CD4-positive, alpha-beta T cell treated with Interleukin-15 for 1 hour (primary cell): ENCODE measurements at regions not wholly inside any gene's neighbourhood (a gene's known extent, or its start where the extent isn't known, plus 50 kb on each side); places are given as distances from the start of the nearest gene placed in this dataset.

Source experiments
- DNase-seq: peaks from one replicate; pipeline ENCODE4 v3.0.0-alpha.2; 2020

GRCh38 chr2:30371772-30372373 is 75.2 kb upstream of the LCLAT1 start:
- no peak for DNase-seq

GRCh38 chr2:30372826-30373225 is 74.2 kb upstream of the LCLAT1 start:
- DNase-seq, result no peak

- no peak for DNase-seq
Observed at GRCh38 chr2:30373881-30374302, 73.2 kb upstream of the LCLAT1 start.

GRCh38 chr2:30374380-30374779 is 72.7 kb upstream of the LCLAT1 start:
- no peak for DNase-seq

GRCh38 chr2:30375915-30376314 is 71.1 kb upstream of the LCLAT1 start:
- no peak for DNase-seq

- no peak for DNase-seq
Observed at GRCh38 chr2:30379481-30379880, 67.6 kb upstream of the LCLAT1 start.

GRCh38 chr2:30380824-30381223 is 66.2 kb upstream of the LCLAT1 start:
- DNase-seq, result no peak

- no peak for DNase-seq
Observed at GRCh38 chr2:30382162-30382783, 64.8 kb upstream of the LCLAT1 start.

- no peak for DNase-seq
Observed at GRCh38 chr2:30382995-30383394, 64.1 kb upstream of the LCLAT1 start.

GRCh38 chr2:30385327-30385726 is 61.7 kb upstream of the LCLAT1 start:
- DNase-seq, result no peak

GRCh38 chr2:30392097-30392496 is 54.9 kb upstream of the LCLAT1 start:
- DNase-seq, result no peak

- DNase-seq, result no peak
Observed at GRCh38 chr2:30393510-30393909, 53.5 kb upstream of the LCLAT1 start.

GRCh38 chr2:30394096-30394495 is 53.0 kb upstream of the LCLAT1 start:
- no peak for DNase-seq

- no peak for DNase-seq
Observed at GRCh38 chr2:30396436-30397232, 50.4 kb upstream of the LCLAT1 start.
